Endothelial cell (in vitro differentiated cells): ENCODE measurements at regions not wholly inside any gene's neighbourhood (a gene's known extent, or its start where the extent isn't known, plus 50 kb on each side); places are given as distances from the start of the nearest gene placed in this dataset.

Source experiments
- DNase-seq: peaks from one replicate; pipeline ENCODE4 v3.0.0; 2021; ENCODE audit warnings: low spot score
- H3K27ac Mint-ChIP-seq: one replicate; pipeline ENCODE4 v1.8.0; 2021; ENCODE audit warnings: mixed read lengths, inconsistent platforms; ENCODE audit not compliant: unreplicated experiment
- H3K27me3 Mint-ChIP-seq: one replicate; pipeline ENCODE4 v1.8.0; 2021; ENCODE audit warnings: mild to moderate bottlenecking, moderate library complexity, mixed read lengths, inconsistent platforms; ENCODE audit not compliant: unreplicated experiment
- H3K36me3 Mint-ChIP-seq: one replicate; pipeline ENCODE4 v1.8.0; 2021; ENCODE audit warnings: mild to moderate bottlenecking, low read depth, mixed read lengths, inconsistent platforms; ENCODE audit not compliant: unreplicated experiment
- H3K4me1 Mint-ChIP-seq: one replicate; pipeline ENCODE4 v1.8.0; 2021; ENCODE audit warnings: mild to moderate bottlenecking, mixed read lengths, inconsistent platforms; ENCODE audit not compliant: unreplicated experiment
- H3K4me3 Mint-ChIP-seq: one replicate; pipeline ENCODE4 v1.8.0; 2021; ENCODE audit warnings: mild to moderate bottlenecking, mixed read lengths, inconsistent platforms; ENCODE audit not compliant: unreplicated experiment
- H3K9me3 Mint-ChIP-seq: one replicate; pipeline ENCODE4 v1.8.0; 2021; ENCODE audit warnings: mixed read lengths, inconsistent platforms; ENCODE audit not compliant: unreplicated experiment
- CTCF ChIP-seq: fragments of 200-600 bp; sonication (generic); IDR thresholded peaks from one replicate; pipeline ENCODE4 v1.5.0; 2021; ENCODE audit warnings: antibody characterized with exemption; ENCODE audit not compliant: unreplicated experiment

- H3K27ac Mint-ChIP-seq: no peak overlapping the region
- H3K27me3 Mint-ChIP-seq: no peaks in the 10 kb centered on the region
- no peak overlapping the region for H3K4me3 Mint-ChIP-seq
- peaks cover 6% of the 10 kb centered on the region for H3K4me1 Mint-ChIP-seq
- H3K36me3 Mint-ChIP-seq: no peaks in the 10 kb centered on the region
- no peaks in the 10 kb centered on the region for H3K9me3 Mint-ChIP-seq
- no peak for DNase-seq
- TF ChIP-seq CTCF: no peak
These were observed 509.6 kb upstream of the CAMK1G start for GRCh38 chr1:209073879-209074278.

DNA sequence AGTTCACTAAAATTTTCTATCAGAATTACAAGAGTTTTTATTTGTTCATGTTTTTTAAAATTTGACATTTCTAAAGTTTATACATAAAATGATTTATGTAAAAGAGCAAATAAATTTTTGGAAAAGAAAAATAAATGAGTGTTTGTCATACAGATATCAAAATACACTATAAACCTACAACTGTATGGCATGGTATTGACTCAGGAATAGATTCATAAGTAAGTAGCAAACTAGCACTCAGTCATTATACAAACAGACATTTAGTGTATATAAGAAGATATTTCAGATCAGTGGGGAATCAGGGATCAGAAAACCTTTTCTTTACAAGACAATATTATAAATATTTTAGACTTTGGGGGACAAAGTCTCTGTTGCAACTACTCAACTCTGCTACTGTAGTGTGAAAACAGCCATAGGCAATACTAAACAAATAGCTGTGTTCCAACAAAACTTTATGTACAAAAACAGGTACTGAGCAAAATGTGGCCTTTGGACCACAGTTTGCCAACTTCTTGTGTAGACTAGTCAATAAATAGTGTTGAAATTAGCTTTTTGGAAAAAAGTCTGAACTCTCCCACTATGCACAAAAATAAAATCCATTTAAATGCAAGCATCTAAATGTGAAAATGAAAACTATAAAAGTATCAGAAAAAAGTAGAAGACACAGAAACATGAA lies 508.8 kb upstream of the CAMK1G start:
- no peak for TF ChIP-seq CTCF
- no peaks in the 10 kb centered on the region for H3K36me3 Mint-ChIP-seq

GRCh38 chr1:209076688-209077087 lies 506.8 kb upstream of the CAMK1G start:
- Mint-ChIP-seq H3K9me3 (no peaks in the 10 kb centered on the region), H3K4me3 (no peak overlapping the region), H3K36me3 (no peaks in the 10 kb centered on the region), H3K4me1 (no peaks in the 10 kb centered on the region), H3K27me3 (no peaks in the 10 kb centered on the region), H3K27ac (no peak overlapping the region)
- no peak for TF ChIP-seq CTCF
- DNase-seq: no peak

More for the DNA sequence above, 508.8 kb upstream of the CAMK1G start:
- Mint-ChIP-seq H3K4me1 (peaks cover 6% of the 10 kb centered on the region), H3K9me3 (no peaks in the 10 kb centered on the region), H3K4me3 (no peak overlapping the region), H3K27ac (no peak overlapping the region), H3K27me3 (no peaks in the 10 kb centered on the region)
- DNase-seq: no peak

DNA sequence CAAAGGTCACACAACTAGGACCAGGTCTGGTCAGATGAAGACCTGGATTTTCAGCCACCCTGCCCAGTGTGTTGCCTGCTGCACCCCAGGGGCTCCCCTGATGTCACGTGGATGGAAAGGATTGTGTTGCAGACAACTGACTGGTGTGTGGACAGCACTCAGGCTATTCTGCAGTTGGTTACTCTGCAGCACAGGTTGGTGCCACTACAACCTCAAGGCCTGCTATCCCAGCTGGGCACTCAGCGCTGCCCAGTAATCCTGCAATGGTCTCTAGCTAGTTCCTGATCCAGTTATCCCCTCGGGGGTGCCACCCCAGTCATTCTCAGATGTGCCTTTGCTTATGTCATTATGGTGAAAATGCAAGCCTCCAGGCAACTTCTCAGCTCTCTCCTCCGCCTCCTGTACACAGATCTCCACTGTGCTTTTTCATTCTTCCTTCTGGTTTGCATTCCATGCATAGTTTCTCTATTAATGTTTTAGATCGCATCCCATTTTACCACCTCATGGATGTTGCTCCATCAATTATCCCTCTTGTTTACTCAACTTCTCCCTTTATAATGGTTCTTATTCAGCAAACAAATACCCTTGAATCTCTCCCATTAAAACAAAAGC lies 503.2 kb upstream of the CAMK1G start:
- H3K27ac Mint-ChIP-seq: no peak overlapping the region
- no peak overlapping the region for H3K4me3 Mint-ChIP-seq
- no peaks in the 10 kb centered on the region for H3K9me3 Mint-ChIP-seq
- no peaks in the 10 kb centered on the region for H3K4me1 Mint-ChIP-seq
- H3K27me3 Mint-ChIP-seq: no peaks in the 10 kb centered on the region
- H3K36me3 Mint-ChIP-seq: no peaks in the 10 kb centered on the region
- no peak for TF ChIP-seq CTCF
- DNase-seq: no peak

- no peaks in the 10 kb centered on the region for H3K27me3 Mint-ChIP-seq
- no peak overlapping the region for H3K27ac Mint-ChIP-seq
- H3K4me1 Mint-ChIP-seq: no peaks in the 10 kb centered on the region
- TF ChIP-seq CTCF: no peak
- DNase-seq: no peak
- H3K4me3 Mint-ChIP-seq: no peak overlapping the region
- H3K36me3 Mint-ChIP-seq: no peaks in the 10 kb centered on the region
- no peaks in the 10 kb centered on the region for H3K9me3 Mint-ChIP-seq
These were observed 496.9 kb upstream of the CAMK1G start for GRCh38 chr1:209086486-209087192.
